H1 (cell line): ENCODE measurements at regions not wholly inside any gene's neighbourhood (a gene's known extent, or its start where the extent isn't known, plus 50 kb on each side); places are given as distances from the start of the nearest gene placed in this dataset.

ENCODE experiments used
- GTF2F1 ChIP-seq: IDR thresholded peaks from 2 replicates; pipeline ENCODE4 v1.6.1; 2012; ENCODE audit warnings: low read depth, low read length, improper control_type of control experiment, borderline replicate concordance
- HDAC6 ChIP-seq: IDR thresholded peaks from one replicate; pipeline ENCODE4 v1.7.1; 2012; ENCODE audit warnings: low read depth, mild to moderate bottlenecking, inconsistent platforms, low read length, moderate library complexity
- KDM5A ChIP-seq: fragments of 200-600 bp; IDR thresholded peaks from 2 replicates; pipeline ENCODE4 v1.7.1; 2012; ENCODE audit warnings: mild to moderate bottlenecking, low read length, inconsistent platforms, mixed read lengths
- NRF1 ChIP-seq: IDR thresholded peaks from 2 replicates; pipeline ENCODE4 v1.6.1; 2011; ENCODE audit warnings: mild to moderate bottlenecking, low read depth, low read length, improper control_type of control experiment
- POLR2AphosphoS5 ChIP-seq: IDR thresholded peaks from 2 replicates; pipeline ENCODE4 v1.6.1; 2011; ENCODE audit warnings: low read depth, low read length
- SUZ12 ChIP-seq: fragments of 200-600 bp; sonication (generic); IDR thresholded peaks from 2 replicates; pipeline ENCODE4 v1.6.1; 2012; ENCODE audit warnings: mild to moderate bottlenecking, inconsistent platforms, low read length, moderate library complexity, mixed read lengths
- TF ChIP-seq, protein P1 (sequence below): fragments of 300-600 bp; sonication (generic); IDR thresholded peaks from 2 replicates; pipeline ENCODE4 v1.7.1; 2012; ENCODE audit warnings: low read length, moderate library complexity, mild to moderate bottlenecking, inconsistent platforms; ENCODE audit not compliant: insufficient replicate concordance
- TF ChIP-seq, protein P2 (sequence below): IDR thresholded peaks from 2 replicates; pipeline ENCODE4 v1.6.1; 2011; ENCODE audit warnings: low read length, improper control_type of control experiment

GRCh38 chr5:73369278-73369677 is 79.3 kb downstream of the FOXD1 start (continued):
- TF ChIP-seq, protein P1, sequence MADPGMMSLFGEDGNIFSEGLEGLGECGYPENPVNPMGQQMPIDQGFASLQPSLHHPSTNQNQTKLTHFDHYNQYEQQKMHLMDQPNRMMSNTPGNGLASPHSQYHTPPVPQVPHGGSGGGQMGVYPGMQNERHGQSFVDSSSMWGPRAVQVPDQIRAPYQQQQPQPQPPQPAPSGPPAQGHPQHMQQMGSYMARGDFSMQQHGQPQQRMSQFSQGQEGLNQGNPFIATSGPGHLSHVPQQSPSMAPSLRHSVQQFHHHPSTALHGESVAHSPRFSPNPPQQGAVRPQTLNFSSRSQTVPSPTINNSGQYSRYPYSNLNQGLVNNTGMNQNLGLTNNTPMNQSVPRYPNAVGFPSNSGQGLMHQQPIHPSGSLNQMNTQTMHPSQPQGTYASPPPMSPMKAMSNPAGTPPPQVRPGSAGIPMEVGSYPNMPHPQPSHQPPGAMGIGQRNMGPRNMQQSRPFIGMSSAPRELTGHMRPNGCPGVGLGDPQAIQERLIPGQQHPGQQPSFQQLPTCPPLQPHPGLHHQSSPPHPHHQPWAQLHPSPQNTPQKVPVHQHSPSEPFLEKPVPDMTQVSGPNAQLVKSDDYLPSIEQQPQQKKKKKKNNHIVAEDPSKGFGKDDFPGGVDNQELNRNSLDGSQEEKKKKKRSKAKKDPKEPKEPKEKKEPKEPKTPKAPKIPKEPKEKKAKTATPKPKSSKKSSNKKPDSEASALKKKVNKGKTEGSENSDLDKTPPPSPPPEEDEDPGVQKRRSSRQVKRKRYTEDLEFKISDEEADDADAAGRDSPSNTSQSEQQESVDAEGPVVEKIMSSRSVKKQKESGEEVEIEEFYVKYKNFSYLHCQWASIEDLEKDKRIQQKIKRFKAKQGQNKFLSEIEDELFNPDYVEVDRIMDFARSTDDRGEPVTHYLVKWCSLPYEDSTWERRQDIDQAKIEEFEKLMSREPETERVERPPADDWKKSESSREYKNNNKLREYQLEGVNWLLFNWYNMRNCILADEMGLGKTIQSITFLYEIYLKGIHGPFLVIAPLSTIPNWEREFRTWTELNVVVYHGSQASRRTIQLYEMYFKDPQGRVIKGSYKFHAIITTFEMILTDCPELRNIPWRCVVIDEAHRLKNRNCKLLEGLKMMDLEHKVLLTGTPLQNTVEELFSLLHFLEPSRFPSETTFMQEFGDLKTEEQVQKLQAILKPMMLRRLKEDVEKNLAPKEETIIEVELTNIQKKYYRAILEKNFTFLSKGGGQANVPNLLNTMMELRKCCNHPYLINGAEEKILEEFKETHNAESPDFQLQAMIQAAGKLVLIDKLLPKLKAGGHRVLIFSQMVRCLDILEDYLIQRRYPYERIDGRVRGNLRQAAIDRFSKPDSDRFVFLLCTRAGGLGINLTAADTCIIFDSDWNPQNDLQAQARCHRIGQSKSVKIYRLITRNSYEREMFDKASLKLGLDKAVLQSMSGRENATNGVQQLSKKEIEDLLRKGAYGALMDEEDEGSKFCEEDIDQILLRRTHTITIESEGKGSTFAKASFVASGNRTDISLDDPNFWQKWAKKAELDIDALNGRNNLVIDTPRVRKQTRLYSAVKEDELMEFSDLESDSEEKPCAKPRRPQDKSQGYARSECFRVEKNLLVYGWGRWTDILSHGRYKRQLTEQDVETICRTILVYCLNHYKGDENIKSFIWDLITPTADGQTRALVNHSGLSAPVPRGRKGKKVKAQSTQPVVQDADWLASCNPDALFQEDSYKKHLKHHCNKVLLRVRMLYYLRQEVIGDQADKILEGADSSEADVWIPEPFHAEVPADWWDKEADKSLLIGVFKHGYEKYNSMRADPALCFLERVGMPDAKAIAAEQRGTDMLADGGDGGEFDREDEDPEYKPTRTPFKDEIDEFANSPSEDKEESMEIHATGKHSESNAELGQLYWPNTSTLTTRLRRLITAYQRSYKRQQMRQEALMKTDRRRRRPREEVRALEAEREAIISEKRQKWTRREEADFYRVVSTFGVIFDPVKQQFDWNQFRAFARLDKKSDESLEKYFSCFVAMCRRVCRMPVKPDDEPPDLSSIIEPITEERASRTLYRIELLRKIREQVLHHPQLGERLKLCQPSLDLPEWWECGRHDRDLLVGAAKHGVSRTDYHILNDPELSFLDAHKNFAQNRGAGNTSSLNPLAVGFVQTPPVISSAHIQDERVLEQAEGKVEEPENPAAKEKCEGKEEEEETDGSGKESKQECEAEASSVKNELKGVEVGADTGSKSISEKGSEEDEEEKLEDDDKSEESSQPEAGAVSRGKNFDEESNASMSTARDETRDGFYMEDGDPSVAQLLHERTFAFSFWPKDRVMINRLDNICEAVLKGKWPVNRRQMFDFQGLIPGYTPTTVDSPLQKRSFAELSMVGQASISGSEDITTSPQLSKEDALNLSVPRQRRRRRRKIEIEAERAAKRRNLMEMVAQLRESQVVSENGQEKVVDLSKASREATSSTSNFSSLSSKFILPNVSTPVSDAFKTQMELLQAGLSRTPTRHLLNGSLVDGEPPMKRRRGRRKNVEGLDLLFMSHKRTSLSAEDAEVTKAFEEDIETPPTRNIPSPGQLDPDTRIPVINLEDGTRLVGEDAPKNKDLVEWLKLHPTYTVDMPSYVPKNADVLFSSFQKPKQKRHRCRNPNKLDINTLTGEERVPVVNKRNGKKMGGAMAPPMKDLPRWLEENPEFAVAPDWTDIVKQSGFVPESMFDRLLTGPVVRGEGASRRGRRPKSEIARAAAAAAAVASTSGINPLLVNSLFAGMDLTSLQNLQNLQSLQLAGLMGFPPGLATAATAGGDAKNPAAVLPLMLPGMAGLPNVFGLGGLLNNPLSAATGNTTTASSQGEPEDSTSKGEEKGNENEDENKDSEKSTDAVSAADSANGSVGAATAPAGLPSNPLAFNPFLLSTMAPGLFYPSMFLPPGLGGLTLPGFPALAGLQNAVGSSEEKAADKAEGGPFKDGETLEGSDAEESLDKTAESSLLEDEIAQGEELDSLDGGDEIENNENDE = no peak
- no peak for TF ChIP-seq POLR2AphosphoS5
- no peak for TF ChIP-seq GTF2F1
- TF ChIP-seq NRF1 = no peak
- no peak for TF ChIP-seq SUZ12
- TF ChIP-seq, protein P2, sequence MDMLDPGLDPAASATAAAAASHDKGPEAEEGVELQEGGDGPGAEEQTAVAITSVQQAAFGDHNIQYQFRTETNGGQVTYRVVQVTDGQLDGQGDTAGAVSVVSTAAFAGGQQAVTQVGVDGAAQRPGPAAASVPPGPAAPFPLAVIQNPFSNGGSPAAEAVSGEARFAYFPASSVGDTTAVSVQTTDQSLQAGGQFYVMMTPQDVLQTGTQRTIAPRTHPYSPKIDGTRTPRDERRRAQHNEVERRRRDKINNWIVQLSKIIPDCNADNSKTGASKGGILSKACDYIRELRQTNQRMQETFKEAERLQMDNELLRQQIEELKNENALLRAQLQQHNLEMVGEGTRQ = no peak
- no peak for TF ChIP-seq KDM5A
- no peak for TF ChIP-seq HDAC6
